ENCODE measurements at regions not wholly inside any gene's neighbourhood (a gene's known extent, or its start where the extent isn't known, plus 50 kb on each side); places are given as distances from the start of the nearest gene placed in this dataset.

- DNase-seq (ENCODE audit: low read depth in 4 of 4, low spot score in 3 of 4) = no peak
These were observed 521.4 kb upstream of the JAG1 start for GRCh38 chr20:11195169-11195568.

GRCh38 chr20:11195899-11196558 is 522.2 kb upstream of the JAG1 start:
- DNase-seq (ENCODE audit: low read depth in 4 of 4, low spot score in 3 of 4) = no peak

GRCh38 chr20:11197851-11198250 is 524.1 kb upstream of the JAG1 start:
- no peak for DNase-seq (ENCODE audit: low read depth in 4 of 4, low spot score in 3 of 4)

GRCh38 chr20:11200423-11200822 is 526.6 kb upstream of the JAG1 start:
- no peak for DNase-seq (ENCODE audit: low read depth in 4 of 4, low spot score in 3 of 4)

GRCh38 chr20:11204926-11205768 is 531.3 kb upstream of the JAG1 start:
- DNase-seq (ENCODE audit: low read depth in 4 of 4, low spot score in 3 of 4) = peak in 1 of 4 donors; percentile 50

GRCh38 chr20:11205769-11206362 is 532.1 kb upstream of the JAG1 start:
- no peak for DNase-seq (ENCODE audit: low read depth in 4 of 4, low spot score in 3 of 4)

- DNase-seq (ENCODE audit: low read depth in 4 of 4, low spot score in 3 of 4) = no peak
These were observed 534.1 kb upstream of the JAG1 start for GRCh38 chr20:11207749-11208502.

- no peak for DNase-seq (ENCODE audit: low read depth in 4 of 4, low spot score in 3 of 4)
These were observed 536.8 kb upstream of the JAG1 start for GRCh38 chr20:11210611-11211010.

GRCh38 chr20:11212272-11212671 is 538.5 kb upstream of the JAG1 start:
- DNase-seq (ENCODE audit: low read depth in 4 of 4, low spot score in 3 of 4) = no peak

- no peak for DNase-seq (ENCODE audit: low read depth in 4 of 4, low spot score in 3 of 4)
These were observed 539.1 kb upstream of the JAG1 start for GRCh38 chr20:11212902-11213301.

GRCh38 chr20:11214256-11214840 is 540.5 kb upstream of the JAG1 start:
- DNase-seq (ENCODE audit: low read depth in 4 of 4, low spot score in 3 of 4) = no peak

GRCh38 chr20:11216451-11217314 is 542.9 kb upstream of the JAG1 start:
- no peak for DNase-seq (ENCODE audit: low read depth in 4 of 4, low spot score in 3 of 4)

- DNase-seq (ENCODE audit: low read depth in 4 of 4, low spot score in 3 of 4) = no peak
These were observed 543.8 kb upstream of the JAG1 start for GRCh38 chr20:11217326-11218172.

- DNase-seq (ENCODE audit: low read depth in 4 of 4, low spot score in 3 of 4) = no peak
These were observed 544.4 kb upstream of the JAG1 start for GRCh38 chr20:11218173-11218680.

GRCh38 chr20:11219192-11219591 is 545.4 kb upstream of the JAG1 start:
- DNase-seq (ENCODE audit: low read depth in 4 of 4, low spot score in 3 of 4) = no peak

GRCh38 chr20:11221046-11221445 is 547.2 kb upstream of the JAG1 start:
- DNase-seq (ENCODE audit: low read depth in 4 of 4, low spot score in 3 of 4) = no peak

GRCh38 chr20:11222243-11222642 is 548.4 kb upstream of the JAG1 start:
- DNase-seq (ENCODE audit: low read depth in 4 of 4, low spot score in 3 of 4) = no peak

- DNase-seq (ENCODE audit: low read depth in 4 of 4, low spot score in 3 of 4) = no peak
These were observed 553.8 kb upstream of the JAG1 start for GRCh38 chr20:11227602-11228001.

GRCh38 chr20:11229772-11230171 is 556.0 kb upstream of the JAG1 start:
- DNase-seq (ENCODE audit: low read depth in 4 of 4, low spot score in 3 of 4) = no peak

All from left renal pelvis (tissue), 4 donors.